ENCODE measurements at regions not wholly inside any gene's neighbourhood (a gene's known extent, or its start where the extent isn't known, plus 50 kb on each side); places are given as distances from the start of the nearest gene placed in this dataset.

- no peak for TF ChIP-seq POLR2A (IDR thresholded peaks at IDR 0.05)
- TF ChIP-seq EP300 (IDR thresholded peaks at IDR 0.05) = no peak
These were observed 194.6 kb upstream of the NRG3 start for GRCh38 chr10:81680359-81680758.

Data from stomach (tissue), 4 donors.